ENCODE measurements at regions not wholly inside any gene's neighbourhood (a gene's known extent, or its start where the extent isn't known, plus 50 kb on each side); places are given as distances from the start of the nearest gene placed in this dataset.

- ATAC-seq (ENCODE audit: low FRiP score in 2 of 2), result no peak
- TF ChIP-seq POLR2A (IDR thresholded peaks at IDR 0.05) (no peak), EP300 (IDR thresholded peaks at IDR 0.05) (no peak), POLR2AphosphoS5 (IDR thresholded peaks at IDR 0.05) (no peak)
- TF ChIP-seq, protein P1, sequence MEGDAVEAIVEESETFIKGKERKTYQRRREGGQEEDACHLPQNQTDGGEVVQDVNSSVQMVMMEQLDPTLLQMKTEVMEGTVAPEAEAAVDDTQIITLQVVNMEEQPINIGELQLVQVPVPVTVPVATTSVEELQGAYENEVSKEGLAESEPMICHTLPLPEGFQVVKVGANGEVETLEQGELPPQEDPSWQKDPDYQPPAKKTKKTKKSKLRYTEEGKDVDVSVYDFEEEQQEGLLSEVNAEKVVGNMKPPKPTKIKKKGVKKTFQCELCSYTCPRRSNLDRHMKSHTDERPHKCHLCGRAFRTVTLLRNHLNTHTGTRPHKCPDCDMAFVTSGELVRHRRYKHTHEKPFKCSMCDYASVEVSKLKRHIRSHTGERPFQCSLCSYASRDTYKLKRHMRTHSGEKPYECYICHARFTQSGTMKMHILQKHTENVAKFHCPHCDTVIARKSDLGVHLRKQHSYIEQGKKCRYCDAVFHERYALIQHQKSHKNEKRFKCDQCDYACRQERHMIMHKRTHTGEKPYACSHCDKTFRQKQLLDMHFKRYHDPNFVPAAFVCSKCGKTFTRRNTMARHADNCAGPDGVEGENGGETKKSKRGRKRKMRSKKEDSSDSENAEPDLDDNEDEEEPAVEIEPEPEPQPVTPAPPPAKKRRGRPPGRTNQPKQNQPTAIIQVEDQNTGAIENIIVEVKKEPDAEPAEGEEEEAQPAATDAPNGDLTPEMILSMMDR (IDR thresholded peaks at IDR 0.05), result no peak
- H3K36me3 ChIP-seq, result no peaks in the 10 kb centered on the region
- no peak for DNase-seq
- H3K4me1 ChIP-seq, result no peaks in the 10 kb centered on the region
- WGBS, 2 donors, result 68 to 74% methylated on average over 2 of the region's 2 CpGs
- H3K4me3 ChIP-seq, result no peak overlapping the region
- H3K27ac ChIP-seq, result no peak overlapping the region
- H3K27me3 ChIP-seq, result no peaks in the 10 kb centered on the region
- H3K9me3 ChIP-seq, result no peaks in the 10 kb centered on the region
Observed at GRCh38 chr20:16842486-16843120, 94.4 kb downstream of the OTOR start.

- no peak overlapping the region for H3K4me3 ChIP-seq
- DNase-seq, result peak in 1 of 2 donors; percentile 57
- no peak for ATAC-seq (ENCODE audit: low FRiP score in 2 of 2)
- no peaks in the 10 kb centered on the region for H3K9me3 ChIP-seq
- 86 to 95% methylated on average over 1 of the region's 1 CpG for WGBS, 2 donors
- H3K27me3 ChIP-seq, result no peaks in the 10 kb centered on the region
- H3K27ac ChIP-seq, result no peak overlapping the region
- no peaks in the 10 kb centered on the region for H3K4me1 ChIP-seq
- H3K36me3 ChIP-seq, result no peaks in the 10 kb centered on the region
- TF ChIP-seq POLR2A (IDR thresholded peaks at IDR 0.05), result no peak
Observed at GRCh38 chr20:16844406-16844805, 96.2 kb downstream of the OTOR start.

GRCh38 chr20:16846006-16846405, 97.8 kb downstream of the OTOR start:
- H3K27ac ChIP-seq, result no peak overlapping the region
- no peak overlapping the region for H3K4me3 ChIP-seq
- ATAC-seq (ENCODE audit: low FRiP score in 2 of 2), result peak in 1 of 2 donors; percentile 60
- no peaks in the 10 kb centered on the region for H3K4me1 ChIP-seq
- no peak for TF ChIP-seq EP300 (IDR thresholded peaks at IDR 0.05)
- no peak for TF ChIP-seq POLR2A (IDR thresholded peaks at IDR 0.05)
- TF ChIP-seq, protein P1 (IDR thresholded peaks at IDR 0.05), result no peak
- no peak for TF ChIP-seq POLR2AphosphoS5 (IDR thresholded peaks at IDR 0.05)
- no peaks in the 10 kb centered on the region for H3K27me3 ChIP-seq
- H3K36me3 ChIP-seq, result no peaks in the 10 kb centered on the region
- 70 to 100% methylated on average over 1 of the region's 1 CpG for WGBS, 2 donors
- DNase-seq, result no peak
- H3K9me3 ChIP-seq, result no peaks in the 10 kb centered on the region

- DNase-seq (no peak), ATAC-seq (ENCODE audit: low FRiP score in 2 of 2) (no peak)
- no peaks in the 10 kb centered on the region for H3K27me3 ChIP-seq
- no peaks in the 10 kb centered on the region for H3K4me1 ChIP-seq
- no peak overlapping the region for H3K4me3 ChIP-seq
- H3K9me3 ChIP-seq, result no peaks in the 10 kb centered on the region
- H3K36me3 ChIP-seq, result no peaks in the 10 kb centered on the region
- H3K27ac ChIP-seq, result no peak overlapping the region
- no peak for TF ChIP-seq POLR2AphosphoS5 (IDR thresholded peaks at IDR 0.05)
- TF ChIP-seq, protein P1 (IDR thresholded peaks at IDR 0.05), result no peak
Observed at GRCh38 chr20:16848061-16848460, 99.9 kb downstream of the OTOR start.

DNA sequence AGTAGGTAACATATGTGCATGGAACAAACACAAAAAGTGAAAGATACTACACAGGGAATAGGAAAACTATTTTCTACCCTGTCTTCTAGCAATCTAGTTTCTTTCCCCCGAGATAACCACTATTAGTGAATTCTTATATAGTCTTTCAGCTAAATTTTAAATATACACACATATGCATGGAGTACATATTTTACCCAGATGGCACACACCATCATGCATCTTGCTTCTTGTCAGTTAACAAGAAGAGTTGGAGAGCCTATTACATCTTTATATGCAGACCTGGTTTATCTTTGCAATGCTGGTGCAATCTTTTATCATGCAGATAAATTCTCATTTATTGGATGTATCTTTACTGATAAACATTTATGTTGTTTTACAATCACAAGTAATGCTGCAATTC, 100.4 kb downstream of the OTOR start:
- no peak for DNase-seq
- H3K4me3 ChIP-seq, result no peak overlapping the region
- H3K36me3 ChIP-seq, result no peaks in the 10 kb centered on the region
- H3K27me3 ChIP-seq, result no peaks in the 10 kb centered on the region
- no peaks in the 10 kb centered on the region for H3K4me1 ChIP-seq
- H3K9me3 ChIP-seq, result no peaks in the 10 kb centered on the region
- WGBS, 2 donors, result 57 to 61% methylated on average over 1 of the region's 1 CpG
- no peak for ATAC-seq (ENCODE audit: low FRiP score in 2 of 2)
- TF ChIP-seq EP300 (IDR thresholded peaks at IDR 0.05) (no peak), POLR2A (IDR thresholded peaks at IDR 0.05) (no peak), POLR2AphosphoS5 (IDR thresholded peaks at IDR 0.05) (no peak)
- TF ChIP-seq, protein P1 (IDR thresholded peaks at IDR 0.05), result no peak
- H3K27ac ChIP-seq, result no peak overlapping the region

Data from upper lobe of left lung (tissue), 6 donors.